Right renal cortex interstitium (tissue), 3 donors: ENCODE measurements at regions not wholly inside any gene's neighbourhood (a gene's known extent, or its start where the extent isn't known, plus 50 kb on each side); places are given as distances from the start of the nearest gene placed in this dataset.

Experiments
- DNase-seq, 3 donors: peaks; one replicate each; pipeline ENCODE4 v3.0.0-alpha.2; 2013; ENCODE audit warnings: low read depth in 3 of 3, low spot score in 2 of 3

- DNase-seq, result no peak
These were observed 744.3 kb upstream of the ACVR2A start for GRCh38 chr2:147100406-147101035.

DNA sequence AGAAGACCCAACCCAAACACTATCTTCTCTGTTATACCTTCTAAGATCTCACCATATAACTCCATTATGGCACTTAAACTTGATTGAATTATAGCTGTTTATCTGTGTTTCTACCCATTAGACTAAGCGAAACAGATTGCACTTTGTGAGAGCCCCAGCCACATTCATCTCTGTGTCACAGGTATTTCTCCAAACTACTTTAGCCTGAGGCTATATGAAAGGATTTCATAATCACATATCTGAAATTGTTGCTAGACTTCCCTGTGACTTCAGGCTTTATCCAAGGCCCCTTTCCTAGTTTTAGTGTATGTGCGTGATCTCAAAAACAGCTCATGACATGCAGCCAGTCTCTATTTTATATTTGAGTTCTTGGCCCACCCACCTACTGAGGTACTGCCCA, 745.0 kb upstream of the ACVR2A start:
- DNase-seq, result no peak

DNA sequence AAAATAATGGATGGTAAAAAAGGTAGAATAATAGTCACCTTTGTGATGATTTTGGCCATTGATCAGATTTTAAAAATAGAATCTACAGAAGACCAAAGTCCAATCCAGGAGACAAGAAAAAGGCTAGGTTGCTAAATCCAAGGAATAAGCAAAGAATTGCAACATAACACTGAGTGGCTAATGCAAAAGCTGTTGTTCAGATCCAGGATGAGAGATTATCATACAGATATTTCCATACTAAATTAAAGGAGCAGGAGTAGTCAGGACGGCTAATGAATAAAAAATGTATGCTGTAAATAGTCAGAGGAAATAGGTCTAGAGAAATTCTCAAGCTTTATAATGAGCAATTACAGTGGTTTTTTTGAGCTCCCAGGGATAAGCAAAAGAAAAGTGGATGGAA, 745.9 kb upstream of the ACVR2A start:
- no peak for DNase-seq

DNA sequence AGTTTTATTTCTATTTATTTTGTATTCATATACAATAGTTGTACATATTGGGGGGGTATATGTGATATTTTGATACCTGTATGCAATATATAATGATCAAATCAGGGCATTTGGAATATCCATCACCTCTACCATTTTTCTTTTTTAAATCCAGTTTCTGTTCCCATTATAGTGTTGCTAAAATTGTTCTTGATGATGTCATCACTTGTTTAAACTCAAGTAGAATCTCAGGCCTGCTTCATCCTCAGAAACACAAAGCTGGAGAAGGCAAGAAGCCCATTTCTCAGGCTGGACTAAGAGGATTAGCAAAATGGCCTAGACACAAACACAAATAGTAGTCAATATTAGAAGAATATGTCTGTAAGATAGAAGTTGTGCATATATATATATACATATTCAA, 747.1 kb upstream of the ACVR2A start:
- DNase-seq, result no peak

- no peak for DNase-seq
These were observed 748.2 kb upstream of the ACVR2A start for GRCh38 chr2:147096671-147097070.

DNA sequence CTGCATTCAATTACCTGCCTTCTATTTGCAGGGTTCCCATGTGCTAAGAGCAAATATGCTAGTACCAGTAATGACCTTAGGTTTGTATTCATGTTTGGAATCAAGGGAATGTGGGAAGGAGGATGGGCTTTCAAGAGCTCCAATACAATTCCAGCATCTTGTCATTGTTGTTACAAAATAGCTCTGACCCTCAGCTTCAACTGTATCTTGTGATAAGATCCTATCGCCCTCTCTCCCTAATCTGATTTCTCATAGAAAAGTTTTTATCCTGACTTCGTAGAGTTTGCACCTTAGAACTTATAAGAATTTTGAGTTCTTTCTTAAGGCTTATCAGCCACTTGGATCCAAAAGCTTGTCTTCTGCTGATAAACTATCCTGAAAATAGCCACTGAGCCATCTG, 749.5 kb upstream of the ACVR2A start:
- DNase-seq, result no peak

DNA sequence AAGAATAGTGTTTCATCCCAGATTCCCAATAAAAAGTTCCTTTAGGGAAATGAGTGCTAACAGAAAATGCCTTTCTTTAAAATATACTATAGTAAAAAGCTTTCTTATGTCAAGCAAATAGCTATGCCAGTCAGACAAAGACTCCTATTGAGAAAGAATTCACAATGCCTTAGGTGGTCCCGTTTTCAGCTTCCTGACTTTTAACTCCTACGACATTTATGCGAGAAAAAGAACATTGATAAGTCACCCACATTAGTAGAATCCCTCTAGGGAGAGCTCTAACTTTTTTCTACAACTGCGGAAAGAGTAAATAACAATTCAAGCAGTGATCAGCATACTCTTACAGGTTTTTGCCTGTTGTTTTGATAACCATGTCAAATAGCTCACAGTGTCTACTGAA, 750.8 kb upstream of the ACVR2A start:
- no peak for DNase-seq

DNA sequence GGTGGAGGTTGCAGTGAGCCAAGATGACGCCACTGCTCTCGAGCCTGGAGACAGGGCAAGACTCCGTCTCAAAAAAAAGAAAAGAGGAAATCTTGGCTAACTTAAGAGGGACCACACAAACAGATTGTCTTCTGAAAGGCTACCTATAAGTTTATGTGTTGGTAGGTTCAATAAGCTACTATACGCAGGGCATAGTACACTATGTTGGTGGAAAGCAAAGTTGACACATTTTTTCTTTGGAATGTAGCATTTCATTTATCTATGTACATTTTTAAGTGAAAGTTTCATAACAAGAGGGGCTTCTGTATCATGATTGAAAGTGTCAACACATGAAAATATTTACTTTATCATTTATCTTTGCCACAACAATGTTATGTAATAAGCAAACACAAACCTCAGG, 752.6 kb upstream of the ACVR2A start:
- DNase-seq, result no peak

DNA sequence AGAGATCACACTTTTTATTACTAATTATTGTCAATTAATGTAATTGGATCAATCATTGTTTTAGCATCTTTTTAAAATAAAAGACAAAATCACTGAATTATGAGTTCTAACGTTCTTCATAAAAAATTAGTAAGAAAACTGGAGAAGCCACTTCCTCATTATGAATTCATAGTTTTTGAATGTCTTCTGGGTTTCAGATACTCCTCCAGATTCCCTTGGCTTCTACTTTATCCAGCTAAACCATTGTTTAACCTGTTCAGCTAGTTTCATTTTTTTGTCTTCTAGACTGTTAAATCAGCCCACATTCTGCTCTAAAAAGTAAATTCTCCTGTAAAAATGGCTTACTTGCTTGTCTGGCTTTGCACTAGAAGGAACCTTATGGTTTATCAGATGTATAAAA, 753.4 kb upstream of the ACVR2A start:
- DNase-seq, result no peak

DNA sequence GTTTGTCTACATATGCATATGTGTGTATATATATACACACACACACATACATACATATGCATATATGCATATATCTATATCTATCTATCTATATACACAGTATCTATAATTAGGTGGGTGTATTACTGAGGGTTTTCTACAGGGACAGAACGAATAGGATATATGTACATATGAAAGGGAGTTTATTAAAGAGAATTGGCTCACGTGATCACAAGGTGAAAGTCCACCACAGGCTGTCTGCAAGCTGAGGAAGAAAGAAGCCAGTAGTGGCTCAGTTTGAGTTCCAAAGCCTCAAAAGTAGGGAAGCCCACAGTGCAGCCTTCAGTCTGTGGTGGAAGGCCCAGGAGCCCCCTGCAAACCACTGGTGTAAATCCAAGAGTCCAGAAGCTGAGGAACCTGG, 756.0 kb upstream of the ACVR2A start:
- DNase-seq, result no peak

DNA sequence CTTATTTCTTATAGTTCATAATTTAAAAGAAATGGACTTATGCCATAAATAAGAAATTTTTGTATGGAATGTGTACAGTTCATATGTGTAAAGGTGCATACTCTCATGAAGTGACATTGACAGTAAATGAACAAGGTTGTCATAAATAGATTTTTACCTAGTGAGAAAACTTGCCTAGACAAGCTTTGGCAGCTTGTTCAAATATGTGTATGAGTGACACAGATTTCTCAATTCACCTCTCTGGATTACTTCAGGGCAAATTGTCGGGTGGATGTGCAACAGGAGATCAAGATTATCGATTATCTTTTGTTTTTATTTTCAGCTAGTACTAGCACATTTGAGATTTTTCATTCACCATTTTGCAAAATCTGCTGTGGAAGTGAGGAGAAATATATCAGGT, 758.1 kb upstream of the ACVR2A start:
- DNase-seq, result no peak

DNA sequence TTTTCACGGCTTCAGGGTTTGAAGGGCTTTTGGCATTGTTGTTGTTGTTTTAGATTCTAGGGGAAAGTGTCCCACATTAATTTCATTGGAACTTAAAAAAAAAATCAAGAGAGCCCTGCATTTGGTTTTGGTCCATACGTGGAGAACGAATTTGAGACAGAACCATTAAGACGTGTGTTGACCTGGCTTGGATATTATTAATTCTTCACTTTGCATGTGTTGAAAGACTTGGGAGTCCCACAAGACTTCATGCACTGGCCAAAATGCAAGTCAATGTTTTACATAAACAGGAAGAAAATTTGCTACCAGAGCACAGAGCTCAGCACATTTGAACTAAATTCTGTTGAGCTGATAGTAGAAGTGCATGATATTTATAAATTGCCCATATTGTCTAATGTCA, 761.2 kb upstream of the ACVR2A start:
- DNase-seq, result no peak

- DNase-seq, result peak; percentile 31 to 54 (median 51)
These were observed 761.8 kb upstream of the ACVR2A start for GRCh38 chr2:147082850-147083522.

DNA sequence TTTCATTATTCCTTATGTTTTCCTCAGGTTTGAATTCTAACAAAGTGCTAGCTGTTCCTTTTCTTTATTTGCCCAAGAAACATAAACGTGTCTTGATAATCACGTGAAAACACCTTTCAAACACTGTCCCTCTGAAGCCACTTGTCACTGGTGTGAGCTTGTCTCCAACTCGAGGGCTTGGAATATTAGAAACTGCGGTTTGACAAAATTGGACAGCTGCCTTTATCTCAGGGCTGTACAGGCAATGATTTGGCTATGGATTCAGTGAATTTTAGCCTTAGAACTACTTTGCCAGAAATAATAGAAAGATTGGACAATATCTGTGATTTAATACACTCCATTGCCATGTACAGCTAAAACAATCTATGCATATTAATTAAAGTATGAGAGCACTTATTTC, 763.0 kb upstream of the ACVR2A start:
- DNase-seq, result no peak

DNA sequence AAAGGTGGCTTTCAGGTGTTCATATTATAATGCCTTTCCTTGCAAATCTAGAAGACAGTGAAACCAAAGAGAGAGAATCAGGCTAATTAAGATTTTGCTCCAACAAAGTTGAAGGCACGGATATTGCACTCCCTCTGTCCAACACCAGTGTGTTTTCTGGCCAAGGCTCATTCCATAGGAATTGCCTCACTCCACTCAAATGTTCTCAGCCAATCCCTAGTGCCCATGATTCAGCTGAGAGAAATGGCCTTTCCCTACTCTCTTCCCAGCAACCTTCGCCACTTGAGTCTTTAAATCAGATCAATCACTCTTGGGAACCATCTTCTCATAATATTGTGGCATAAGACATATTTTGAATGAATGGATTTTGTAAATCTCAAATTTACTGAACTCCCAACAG, 768.2 kb upstream of the ACVR2A start:
- DNase-seq, result no peak

- DNase-seq, result no peak
These were observed 776.8 kb upstream of the ACVR2A start for GRCh38 chr2:147068071-147068470.

- no peak for DNase-seq
These were observed 777.7 kb upstream of the ACVR2A start for GRCh38 chr2:147067136-147067535.

DNA sequence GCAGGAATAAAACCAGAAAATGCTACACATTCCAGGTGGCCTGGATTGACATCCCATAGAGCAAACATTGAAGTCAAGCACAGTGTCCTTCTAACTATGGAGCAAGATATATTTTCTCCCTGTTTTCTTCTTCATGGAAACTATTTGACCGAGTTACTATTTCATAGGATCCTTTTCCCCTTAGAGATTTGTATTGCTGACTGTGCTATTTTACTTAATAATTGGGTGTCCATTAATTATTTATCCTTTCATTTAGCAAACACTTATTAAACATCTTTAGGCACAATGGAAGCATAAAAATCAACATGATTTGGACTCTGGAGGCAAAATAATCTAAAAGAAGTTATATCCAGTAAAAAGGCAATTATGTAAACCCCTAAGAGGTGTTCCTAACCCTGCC, 782.8 kb upstream of the ACVR2A start:
- no peak for DNase-seq

- no peak for DNase-seq
These were observed 783.6 kb upstream of the ACVR2A start for GRCh38 chr2:147061269-147061668.

DNA sequence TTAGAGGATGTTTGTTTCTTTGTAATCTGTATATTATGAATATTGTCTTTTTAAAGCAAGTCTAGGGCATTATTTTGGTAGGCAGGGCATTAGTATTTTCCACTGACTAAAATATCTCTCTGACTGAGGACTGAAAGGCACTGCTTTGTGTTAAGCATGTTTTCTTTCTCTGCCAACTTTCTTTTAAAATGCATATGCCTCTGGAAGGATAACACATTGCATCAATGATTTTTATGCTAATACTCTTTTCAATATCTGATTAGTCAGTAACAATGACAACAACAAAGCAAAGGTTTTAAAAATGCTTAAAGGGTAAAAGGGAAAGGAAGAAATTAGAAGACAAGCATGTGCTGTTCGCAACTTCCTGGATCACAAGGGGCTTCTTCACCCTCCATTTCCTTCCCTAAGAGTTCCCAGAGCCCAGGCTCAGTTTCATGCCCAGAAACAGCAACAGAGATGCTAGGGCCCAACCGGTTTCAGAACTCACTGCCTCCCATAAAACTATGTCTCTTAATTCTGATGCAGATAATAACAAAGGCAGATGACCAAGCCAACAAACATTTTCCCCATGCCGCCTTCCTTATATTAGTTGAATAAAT, 786.8 kb upstream of the ACVR2A start:
- no peak for DNase-seq

GRCh38 chr2:147051814-147052213, 793.0 kb upstream of the ACVR2A start:
- DNase-seq, result no peak

GRCh38 chr2:147051248-147051647, 793.6 kb upstream of the ACVR2A start:
- no peak for DNase-seq
